Panc1 (cell line): ENCODE measurements at regions not wholly inside any gene's neighbourhood (a gene's known extent, or its start where the extent isn't known, plus 50 kb on each side); places are given as distances from the start of the nearest gene placed in this dataset.

Source experiments
- ATAC-seq: fragments of 200-7000 bp; cut with Tn5 transposase; 2 replicates; pipeline ENCODE4 v1.9.1; 2020; ENCODE audit warnings: mild to moderate bottlenecking, moderate library complexity
- BruUV-seq: library from RNA; stranded (reverse); fragments of 400-500 nt; replicated peaks from 2 replicates; lab custom pipeline; 2021; lab: Mats Ljungman, UMichigan
- CTCF ChIA-PET: fragments of 300-600 bp; sonication (Branson Sonifier 250); formaldehyde crosslinking; loops from one replicate; lab custom pipeline; 2022; ENCODE audit warnings: antibody characterized with exemption; lab: Charles Lee
- POLR2A ChIA-PET: fragments of 300-600 bp; sonication (Branson Sonifier 250); formaldehyde crosslinking; loops from one replicate; lab custom pipeline; 2022; ENCODE audit warnings: antibody characterized with exemption; lab: Charles Lee
- DNase-seq: peaks from one replicate; pipeline ENCODE4 v3.0.0-alpha.2; 2010; ENCODE audit warnings: low read depth, low spot score
- H3K27ac ChIP-seq: 2 replicates; pipeline ENCODE4 v1.5.1; 2011; ENCODE audit warnings: mild to moderate bottlenecking, low read length, inconsistent platforms
- H3K27me3 ChIP-seq: fragments of 200-500 bp; sonication (Bioruptor generic); 2 replicates; pipeline ENCODE4 v1.6.0; 2014; ENCODE audit warnings: low read length, inconsistent platforms; ENCODE audit not compliant: control insufficient read depth, insufficient read depth
- H3K36me3 ChIP-seq: fragments of 200-500 bp; sonication (Bioruptor generic); 2 replicates; pipeline ENCODE4 v1.5.1; 2014; ENCODE audit warnings: inconsistent platforms, mild to moderate bottlenecking, low read length, moderate library complexity; ENCODE audit not compliant: control insufficient read depth, insufficient read depth
- H3K4me1 ChIP-seq: 2 replicates; pipeline ENCODE4 v1.5.1; 2011; ENCODE audit warnings: inconsistent platforms, mild to moderate bottlenecking, low read length, moderate library complexity; ENCODE audit not compliant: control insufficient read depth, insufficient read depth
- H3K4me3 ChIP-seq, 2 experiments: 2 replicates each; pipeline ENCODE4 v1.5.1; 2011 to 2012; ENCODE audit warnings: low read depth in 2 of 2, low read length in 2 of 2, mild to moderate bottlenecking in 2 of 2, inconsistent platforms in 1 of 2, moderate library complexity in 1 of 2
- H3K9me3 ChIP-seq: fragments of 200-500 bp; sonication (Bioruptor generic); 2 replicates; pipeline ENCODE4 v1.5.1; 2014; ENCODE audit warnings: low read depth, mild to moderate bottlenecking, inconsistent platforms, low read length, moderate library complexity; ENCODE audit not compliant: control insufficient read depth, insufficient read depth
- CTCF ChIP-seq: fragments of 450-650 bp; IDR thresholded peaks from 2 replicates; pipeline ENCODE4 v1.5.1; 2017; ENCODE audit warnings: mild to moderate bottlenecking
- POLR2AphosphoS5 ChIP-seq: IDR thresholded peaks from 2 replicates; pipeline ENCODE4 v1.6.1; 2012; ENCODE audit warnings: mild to moderate bottlenecking, low read depth, low read length, moderate library complexity
- REST ChIP-seq, 2 experiments: IDR thresholded peaks; 2 replicates each; pipeline ENCODE4 v1.6.1; 2011 to 2012; ENCODE audit warnings: low read depth in 2 of 2, control low read depth in 1 of 2, low read length in 1 of 2, mild to moderate bottlenecking in 1 of 2, moderate library complexity in 1 of 2; ENCODE audit not compliant: insufficient read depth in 1 of 2
- SIN3A ChIP-seq: IDR thresholded peaks from 2 replicates; pipeline ENCODE4 v1.6.1; 2012; ENCODE audit warnings: low read depth, mild to moderate bottlenecking, low read length, moderate library complexity, borderline replicate concordance; ENCODE audit not compliant: insufficient read depth
- TCF7L2 ChIP-seq: IDR thresholded peaks from 2 replicates; pipeline ENCODE4 v1.6.1; 2011; ENCODE audit warnings: mild to moderate bottlenecking, low read depth, low read length, inconsistent platforms
- in situ Hi-C: cut with HindIII; loops from 2 replicates; pipeline ENCODE4 v1.10.0; 2016; ENCODE audit warnings: low sequenced_read_pairs, low pct_unique_long_range_greater_than_20kb
- intact Hi-C: fragments of 100-400 bp; cut with micrococcal nuclease; formaldehyde crosslinking; loops from one replicate; pipeline ENCODE4 v1.10.0; 2022; ENCODE audit not compliant: unreplicated experiment

- H3K9me3 ChIP-seq: no peaks in the 10 kb centered on the region
- intact Hi-C loops (no loop called here), in situ Hi-C loops (no loop called here)
- CTCF ChIA-PET: no interaction called here
- no peak overlapping the region for H3K4me3 ChIP-seq
- ATAC-seq (no peak), DNase-seq (no peak)
- no peaks in the 10 kb centered on the region for H3K4me1 ChIP-seq
- BruUV-seq: no TSS peak
- POLR2A ChIA-PET: no interaction called here
- H3K27me3 ChIP-seq: no peaks in the 10 kb centered on the region
- TF ChIP-seq POLR2AphosphoS5: no peak
- TF ChIP-seq TCF7L2: no peak
- no peak for TF ChIP-seq SIN3A
- TF ChIP-seq CTCF: no peak
- TF ChIP-seq REST (IDR thresholded peaks at IDR 0.05; ENCODE audit: insufficient read depth in 1 of 2, low read depth in 2 of 2, low read length in 1 of 2): no peak
- no peak overlapping the region for H3K27ac ChIP-seq
- no peaks in the 10 kb centered on the region for H3K36me3 ChIP-seq
Measured at GRCh38 chr7:106980358-106980685, 64.2 kb upstream of the PRKAR2B start.

GRCh38 chr7:106982415-106982814 lies 62.1 kb upstream of the PRKAR2B start:
- Histone ChIP-seq H3K27ac (no peak overlapping the region), H3K4me1 (no peaks in the 10 kb centered on the region), H3K9me3 (no peaks in the 10 kb centered on the region), H3K27me3 (no peaks in the 10 kb centered on the region), H3K36me3 (no peaks in the 10 kb centered on the region), H3K4me3 (no peak overlapping the region)
- TF ChIP-seq TCF7L2 (no peak), POLR2AphosphoS5 (no peak), REST (IDR thresholded peaks at IDR 0.05; ENCODE audit: insufficient read depth in 1 of 2, low read depth in 2 of 2, low read length in 1 of 2) (no peak), SIN3A (no peak), CTCF (no peak)
- ChIA-PET POLR2A (no interaction called here), CTCF (no interaction called here)
- intact Hi-C loops (no loop called here), in situ Hi-C loops (no loop called here)
- no TSS peak for BruUV-seq
- DNase-seq (no peak), ATAC-seq (no peak)
